ENCODE measurements at regions not wholly inside any gene's neighbourhood (a gene's known extent, or its start where the extent isn't known, plus 50 kb on each side); places are given as distances from the start of the nearest gene placed in this dataset.
"Not testable (repeated sequence)": the region's sequence is repeated elsewhere in the genome, so short reads cannot be mapped to it uniquely, and the experiment has no call there.

DNA sequence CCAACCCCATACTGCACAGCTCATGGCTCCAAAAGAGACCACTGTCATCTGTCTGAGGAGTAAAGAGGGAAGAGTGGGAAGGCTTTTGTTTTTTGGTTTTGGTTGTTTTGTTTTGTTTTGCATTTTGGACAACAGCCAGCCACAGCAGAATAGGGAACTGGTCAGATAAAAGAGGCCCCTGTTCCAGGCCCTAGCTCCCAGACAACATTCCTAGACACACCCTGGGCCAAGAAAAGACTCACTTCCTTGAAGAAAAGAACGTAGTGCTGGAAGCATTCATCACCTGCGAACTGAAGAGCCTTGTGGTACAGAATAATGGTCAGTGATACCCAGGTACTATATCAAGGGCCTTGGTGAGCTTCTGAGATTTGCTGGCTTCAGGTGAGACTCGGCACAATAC lies 619.4 kb upstream of the SPANXN1 start:
- H3K4me2 ChIP-seq (ENCODE audit: insufficient read depth, low read length) = no peak overlapping the region
- no peaks in the 10 kb centered on the region for H3K4me1 ChIP-seq (ENCODE audit: insufficient read depth, low read length)
- no peak overlapping the region for H3K4me3 ChIP-seq (ENCODE audit: insufficient read depth, low read length)
- H2AFZ ChIP-seq (ENCODE audit: low read length) = no peak overlapping the region
- no peak overlapping the region for H3K27ac ChIP-seq (ENCODE audit: low read depth, low read length)
- no peaks in the 10 kb centered on the region for H3K79me2 ChIP-seq (ENCODE audit: insufficient read depth, low read length)
- H3K27me3 ChIP-seq (ENCODE audit: insufficient read depth, low read length) = no peaks in the 10 kb centered on the region
- no peaks in the 10 kb centered on the region for H4K20me1 ChIP-seq (ENCODE audit: insufficient read depth, low read length)
- DNase-seq (ENCODE audit: insufficient read length, low spot score, missing footprints) = no peak
- TF ChIP-seq, protein P1, sequence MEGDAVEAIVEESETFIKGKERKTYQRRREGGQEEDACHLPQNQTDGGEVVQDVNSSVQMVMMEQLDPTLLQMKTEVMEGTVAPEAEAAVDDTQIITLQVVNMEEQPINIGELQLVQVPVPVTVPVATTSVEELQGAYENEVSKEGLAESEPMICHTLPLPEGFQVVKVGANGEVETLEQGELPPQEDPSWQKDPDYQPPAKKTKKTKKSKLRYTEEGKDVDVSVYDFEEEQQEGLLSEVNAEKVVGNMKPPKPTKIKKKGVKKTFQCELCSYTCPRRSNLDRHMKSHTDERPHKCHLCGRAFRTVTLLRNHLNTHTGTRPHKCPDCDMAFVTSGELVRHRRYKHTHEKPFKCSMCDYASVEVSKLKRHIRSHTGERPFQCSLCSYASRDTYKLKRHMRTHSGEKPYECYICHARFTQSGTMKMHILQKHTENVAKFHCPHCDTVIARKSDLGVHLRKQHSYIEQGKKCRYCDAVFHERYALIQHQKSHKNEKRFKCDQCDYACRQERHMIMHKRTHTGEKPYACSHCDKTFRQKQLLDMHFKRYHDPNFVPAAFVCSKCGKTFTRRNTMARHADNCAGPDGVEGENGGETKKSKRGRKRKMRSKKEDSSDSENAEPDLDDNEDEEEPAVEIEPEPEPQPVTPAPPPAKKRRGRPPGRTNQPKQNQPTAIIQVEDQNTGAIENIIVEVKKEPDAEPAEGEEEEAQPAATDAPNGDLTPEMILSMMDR (IDR thresholded peaks at IDR 0.05; ENCODE audit: extremely low read depth, low read depth, low read length) = no peak
- H3K36me3 ChIP-seq (ENCODE audit: insufficient read depth, low read length) = no peaks in the 10 kb centered on the region
- peaks cover 8% of the 10 kb centered on the region for H3K9me3 ChIP-seq (ENCODE audit: low read depth, low read length)

DNA sequence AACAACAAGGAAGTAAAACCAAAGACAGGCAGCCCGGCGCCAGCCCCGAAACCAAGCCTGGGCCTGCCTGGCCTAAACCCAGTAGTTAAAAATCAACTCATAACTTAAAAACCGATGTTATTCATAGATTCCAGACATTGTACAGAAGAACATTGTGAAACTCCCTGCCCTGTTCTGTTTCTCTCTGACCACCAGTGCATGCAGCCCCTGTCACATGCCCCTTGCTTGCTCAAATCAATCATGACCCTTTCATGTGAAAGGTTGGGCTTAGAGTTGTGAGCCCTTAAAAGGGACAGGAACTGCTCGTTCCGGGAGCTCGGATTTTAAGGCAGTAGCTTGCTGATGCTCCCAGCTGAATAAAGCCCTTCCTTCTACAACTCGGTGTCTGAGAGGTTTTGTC lies 612.9 kb upstream of the SPANXN1 start:
- not testable (repeated sequence) for H2AFZ ChIP-seq (ENCODE audit: low read length); H4K20me1 ChIP-seq (ENCODE audit: insufficient read depth, low read length); H3K36me3 ChIP-seq (ENCODE audit: insufficient read depth, low read length); H3K4me2 ChIP-seq (ENCODE audit: insufficient read depth, low read length); H3K4me3 ChIP-seq (ENCODE audit: insufficient read depth, low read length); H3K27me3 ChIP-seq (ENCODE audit: insufficient read depth, low read length); H3K27ac ChIP-seq (ENCODE audit: low read depth, low read length); H3K9me3 ChIP-seq (ENCODE audit: low read depth, low read length); H3K79me2 ChIP-seq (ENCODE audit: insufficient read depth, low read length); DNase-seq (ENCODE audit: insufficient read length, low spot score, missing footprints); H3K4me1 ChIP-seq (ENCODE audit: insufficient read depth, low read length)

DNA sequence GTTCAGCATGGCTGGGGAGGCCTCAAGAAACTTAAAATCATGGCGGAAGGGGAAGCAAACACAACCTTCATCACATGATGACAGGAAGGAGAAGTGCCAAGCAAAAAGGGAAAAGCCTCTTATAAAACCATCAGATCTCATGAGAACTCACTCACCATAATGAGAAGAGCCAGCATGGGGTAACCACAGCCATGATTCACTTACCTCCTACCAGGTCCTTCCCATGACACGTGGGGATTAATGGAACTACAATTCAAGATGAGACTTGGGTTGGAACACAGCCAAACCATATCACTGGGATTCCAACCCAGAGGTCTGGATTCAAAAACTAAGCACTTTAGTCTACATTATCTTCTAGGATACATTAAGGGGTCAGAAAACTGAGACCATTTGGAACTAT lies 609.6 kb upstream of the SPANXN1 start:
- no peak for DNase-seq (ENCODE audit: insufficient read length, low spot score, missing footprints)
- no peaks in the 10 kb centered on the region for H4K20me1 ChIP-seq (ENCODE audit: insufficient read depth, low read length)

DNA sequence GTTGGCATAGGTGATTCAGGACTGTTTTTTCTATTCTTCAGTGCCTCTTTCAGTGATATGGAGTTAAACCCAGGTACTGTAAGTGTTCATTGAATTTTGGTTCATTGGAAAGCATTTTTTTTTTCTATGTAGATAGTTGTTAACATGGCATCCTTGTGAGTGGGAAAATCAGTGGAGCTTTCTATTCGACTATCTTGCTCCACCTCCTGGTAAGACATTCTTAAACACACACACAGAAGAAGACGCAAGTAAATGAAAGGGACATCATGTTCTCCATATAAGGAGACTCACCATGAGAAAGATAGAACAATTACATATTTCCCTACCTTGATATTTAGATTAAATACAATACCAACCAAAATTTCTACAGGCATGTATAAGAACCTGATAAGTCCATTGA lies 598.5 kb upstream of the SPANXN1 start:
- H4K20me1 ChIP-seq (ENCODE audit: insufficient read depth, low read length) = no peaks in the 10 kb centered on the region
- H3K27me3 ChIP-seq (ENCODE audit: insufficient read depth, low read length) = no peaks in the 10 kb centered on the region
- TF ChIP-seq, protein P1 (IDR thresholded peaks at IDR 0.05; ENCODE audit: extremely low read depth, low read depth, low read length) = no peak
- no peak for DNase-seq (ENCODE audit: insufficient read length, low spot score, missing footprints)
- H3K27ac ChIP-seq (ENCODE audit: low read depth, low read length) = no peak overlapping the region
- no peak overlapping the region for H2AFZ ChIP-seq (ENCODE audit: low read length)
- H3K9me3 ChIP-seq (ENCODE audit: low read depth, low read length) = no peaks in the 10 kb centered on the region
- H3K4me3 ChIP-seq (ENCODE audit: insufficient read depth, low read length) = no peak overlapping the region
- H3K36me3 ChIP-seq (ENCODE audit: insufficient read depth, low read length) = no peaks in the 10 kb centered on the region
- H3K4me1 ChIP-seq (ENCODE audit: insufficient read depth, low read length) = no peaks in the 10 kb centered on the region
- H3K79me2 ChIP-seq (ENCODE audit: insufficient read depth, low read length) = no peaks in the 10 kb centered on the region
- no peak overlapping the region for H3K4me2 ChIP-seq (ENCODE audit: insufficient read depth, low read length)

More for the DNA sequence above, 609.6 kb upstream of the SPANXN1 start:
- Histone ChIP-seq H3K27me3 (ENCODE audit: insufficient read depth, low read length) (no peaks in the 10 kb centered on the region), H3K79me2 (ENCODE audit: insufficient read depth, low read length) (no peaks in the 10 kb centered on the region), H3K36me3 (ENCODE audit: insufficient read depth, low read length) (no peaks in the 10 kb centered on the region), H3K9me3 (ENCODE audit: low read depth, low read length) (peaks cover 3% of the 10 kb centered on the region), H3K27ac (ENCODE audit: low read depth, low read length) (no peak overlapping the region), H3K4me2 (ENCODE audit: insufficient read depth, low read length) (no peak overlapping the region), H3K4me3 (ENCODE audit: insufficient read depth, low read length) (no peak overlapping the region), H2AFZ (ENCODE audit: low read length) (no peak overlapping the region), H3K4me1 (ENCODE audit: insufficient read depth, low read length) (no peaks in the 10 kb centered on the region)
- TF ChIP-seq, protein P1 (IDR thresholded peaks at IDR 0.05; ENCODE audit: extremely low read depth, low read depth, low read length) = no peak
